SU-DHL-6 (cell line): ENCODE measurements at regions not wholly inside any gene's neighbourhood (a gene's known extent, or its start where the extent isn't known, plus 50 kb on each side); places are given as distances from the start of the nearest gene placed in this dataset.

ENCODE experiments used
- H2AFZ ChIP-seq: fragments of 200-600 bp; sonication (generic); 2 replicates; pipeline ENCODE4 v1.6.1; 2014; ENCODE audit warnings: low read depth, mild to moderate bottlenecking, moderate library complexity, mixed read lengths, antibody characterized with exemption, low read length; ENCODE audit not compliant: severe bottlenecking
- H3F3A ChIP-seq: fragments of 200-600 bp; shearing (Covaris generic); 2 replicates; pipeline ENCODE4 v1.6.0; 2016; ENCODE audit warnings: antibody characterized with exemption, mild to moderate bottlenecking; ENCODE audit not compliant: insufficient read depth
- H3K27ac ChIP-seq: fragments of 200-600 bp; sonication (generic); 2 replicates; pipeline ENCODE4 v1.5.1; 2016; ENCODE audit warnings: low read depth, mild to moderate bottlenecking, low read length, moderate library complexity, mixed read lengths
- H3K27me3 ChIP-seq: fragments of 200-600 bp; sonication (generic), shearing (Covaris generic); 2 replicates; pipeline ENCODE4 v1.6.0; 2014; ENCODE audit warnings: mild to moderate bottlenecking, low read length
- H3K36me3 ChIP-seq: fragments of 200-600 bp; sonication (generic); 2 replicates; pipeline ENCODE4 v1.6.1; 2014; ENCODE audit warnings: mild to moderate bottlenecking, low read length, mixed read lengths
- H3K4me2 ChIP-seq: fragments of 300-600, 200-600 bp; shearing (Covaris generic), sonication (generic); 2 replicates; pipeline ENCODE4 v1.6.0; 2014; ENCODE audit warnings: low read length, low read depth, mild to moderate bottlenecking; ENCODE audit not compliant: poor library complexity, severe bottlenecking
- H3K4me3 ChIP-seq: fragments of 200-600 bp; sonication (generic); 2 replicates; pipeline ENCODE4 v1.5.1; 2014; ENCODE audit warnings: antibody characterized with exemption, low read length, mild to moderate bottlenecking, mixed read lengths; ENCODE audit not compliant: insufficient read depth, poor library complexity, severe bottlenecking
- H3K79me2 ChIP-seq: fragments of 200-600 bp; sonication (generic); 2 replicates; pipeline ENCODE4 v1.6.1; 2014; ENCODE audit warnings: mild to moderate bottlenecking, low read length, moderate library complexity; ENCODE audit not compliant: insufficient read depth
- H3K9ac ChIP-seq: fragments of 200-600 bp; sonication (generic); 2 replicates; pipeline ENCODE4 v1.7.0; 2014; ENCODE audit warnings: mild to moderate bottlenecking, low read length
- H3K9me2 ChIP-seq: fragments of 200-600 bp; sonication (generic); replicated peaks from 2 replicates; pipeline ENCODE4 v1.6.1; 2014; ENCODE audit warnings: low read length; ENCODE audit not compliant: insufficient read depth
- H3K9me3 ChIP-seq: fragments of 200-600 bp; sonication (generic); 2 replicates; pipeline ENCODE4 v1.6.1; 2014; ENCODE audit warnings: low read length, mixed read lengths; ENCODE audit not compliant: insufficient read depth
- H4K20me1 ChIP-seq: fragments of 200-600 bp; sonication (generic); 2 replicates; pipeline ENCODE4 v1.6.1; 2014; ENCODE audit warnings: low read depth, mild to moderate bottlenecking, antibody characterized with exemption, low read length, moderate library complexity, mixed read lengths
- CTCF ChIP-seq: fragments of 200-600 bp; sonication (generic); IDR thresholded peaks from one replicate; pipeline ENCODE4 v1.5.1; 2017; ENCODE audit warnings: antibody characterized with exemption, mild to moderate bottlenecking, low read length, moderate library complexity; ENCODE audit not compliant: insufficient read depth, poor library complexity, severe bottlenecking
- EZH2phosphoT487 ChIP-seq: fragments of 200-600 bp; sonication (generic), shearing (Covaris generic); conservative IDR thresholded peaks from 2 replicates; pipeline ENCODE4 v1.6.1; 2018; ENCODE audit warnings: mild to moderate bottlenecking, antibody characterized with exemption, low read length, moderate library complexity, mixed read lengths

DNA sequence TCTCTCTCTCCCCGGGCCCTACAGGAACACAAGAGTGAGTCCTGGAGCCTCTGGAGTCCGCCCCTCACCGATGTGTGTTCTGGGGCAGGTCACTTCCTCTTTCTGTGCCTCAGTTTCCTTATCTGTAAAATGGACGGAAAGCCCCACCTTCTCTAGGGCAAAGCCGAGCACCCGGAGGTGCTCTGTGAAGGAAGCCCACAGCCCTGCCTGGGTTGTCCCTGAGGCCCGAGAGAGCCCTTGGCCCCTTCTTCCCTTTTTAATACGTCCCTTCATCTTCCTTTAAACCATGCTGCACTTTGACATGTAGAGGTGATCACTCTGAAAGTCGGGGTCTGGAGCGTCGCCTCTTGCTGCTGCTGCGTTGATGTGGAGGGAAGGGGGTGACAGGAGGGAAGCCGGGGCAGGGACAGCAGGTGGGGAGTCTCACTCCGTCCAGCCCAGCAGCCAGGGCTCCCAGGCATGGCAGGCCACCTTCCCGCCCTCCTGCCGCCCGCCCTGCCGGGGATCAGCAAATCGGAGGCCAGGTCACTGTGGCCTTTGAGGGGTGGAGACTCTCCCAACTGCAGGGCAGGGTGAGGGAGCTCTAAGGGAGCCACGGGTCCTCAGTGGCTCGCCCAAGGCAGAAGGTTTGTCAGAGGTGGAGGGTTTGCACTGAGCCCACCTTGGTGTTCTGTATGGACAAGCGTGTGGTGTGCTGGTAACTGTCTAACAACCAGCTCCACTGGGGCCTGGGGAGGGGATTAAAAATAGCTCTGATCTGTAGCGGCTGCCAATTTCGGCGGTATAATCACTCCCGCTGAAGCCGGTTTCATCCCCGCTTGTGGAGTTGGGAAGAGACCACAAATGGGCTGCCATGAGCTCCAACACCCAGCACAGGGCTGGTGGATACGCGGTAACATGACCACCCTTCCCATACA, 135.9 kb upstream of the ID2 start:
- Histone ChIP-seq H3K9me2 (no peaks in the 10 kb centered on the region), H3K4me2 (no peak overlapping the region), H3K4me3 (no peak overlapping the region), H3K9me3 (no peaks in the 10 kb centered on the region), H3F3A (peaks cover 3% of the 10 kb centered on the region), H3K27me3 (no peaks in the 10 kb centered on the region), H3K9ac (no peak overlapping the region), H3K27ac (peak overlapping the region; percentile 65; the same call in 1 of the 2 replicates), H3K79me2 (no peaks in the 10 kb centered on the region), H4K20me1 (no peaks in the 10 kb centered on the region), H2AFZ (no peak overlapping the region), H3K36me3 (no peaks in the 10 kb centered on the region)
- TF ChIP-seq CTCF (no peak), EZH2phosphoT487 (no peak)

DNA sequence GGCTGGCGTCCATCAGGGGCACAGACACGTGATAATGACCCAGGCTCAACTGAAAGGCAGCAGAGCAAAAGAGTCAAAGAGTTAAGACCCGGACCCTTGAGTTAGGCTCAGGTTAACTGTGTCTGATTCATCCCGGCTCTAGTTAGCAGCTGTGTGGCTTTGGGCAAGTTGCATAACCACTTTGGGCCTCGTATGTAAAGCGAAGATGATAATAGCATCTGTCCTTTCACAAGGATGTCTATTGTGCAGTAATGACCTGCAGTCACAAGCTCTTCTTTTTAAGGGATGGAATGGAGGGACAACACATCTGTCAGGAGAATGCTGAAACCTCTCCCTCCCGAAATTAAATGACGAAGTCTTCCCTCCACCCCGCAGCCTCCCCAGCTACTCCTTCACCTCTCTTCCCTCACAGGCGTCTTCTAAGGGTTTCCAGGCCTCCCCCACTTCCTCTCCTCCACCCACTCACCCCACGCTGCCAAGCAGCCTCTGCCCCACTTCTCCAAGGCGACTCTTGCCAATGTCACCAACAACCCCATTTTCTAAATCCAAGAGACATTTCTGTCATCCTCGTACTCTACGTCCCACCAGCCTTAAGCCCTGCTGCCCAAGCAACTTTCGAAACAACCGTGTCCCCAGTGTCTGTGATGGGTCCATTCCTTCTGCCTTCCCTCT, 135.1 kb upstream of the ID2 start:
- no peak overlapping the region for H3K4me2 ChIP-seq
- no peaks in the 10 kb centered on the region for H4K20me1 ChIP-seq
- H3K27me3 ChIP-seq = no peaks in the 10 kb centered on the region
- no peak overlapping the region for H2AFZ ChIP-seq
- TF ChIP-seq CTCF (no peak), EZH2phosphoT487 (no peak)
- H3K9ac ChIP-seq = no peak overlapping the region
- no peaks in the 10 kb centered on the region for H3K79me2 ChIP-seq
- no peak overlapping the region for H3K4me3 ChIP-seq
- no peaks in the 10 kb centered on the region for H3K9me3 ChIP-seq
- H3F3A ChIP-seq = no peaks in the 10 kb centered on the region; the same call in 1 of the 2 replicates
- H3K9me2 ChIP-seq = no peaks in the 10 kb centered on the region
- H3K27ac ChIP-seq = no peak overlapping the region
- no peaks in the 10 kb centered on the region for H3K36me3 ChIP-seq

DNA sequence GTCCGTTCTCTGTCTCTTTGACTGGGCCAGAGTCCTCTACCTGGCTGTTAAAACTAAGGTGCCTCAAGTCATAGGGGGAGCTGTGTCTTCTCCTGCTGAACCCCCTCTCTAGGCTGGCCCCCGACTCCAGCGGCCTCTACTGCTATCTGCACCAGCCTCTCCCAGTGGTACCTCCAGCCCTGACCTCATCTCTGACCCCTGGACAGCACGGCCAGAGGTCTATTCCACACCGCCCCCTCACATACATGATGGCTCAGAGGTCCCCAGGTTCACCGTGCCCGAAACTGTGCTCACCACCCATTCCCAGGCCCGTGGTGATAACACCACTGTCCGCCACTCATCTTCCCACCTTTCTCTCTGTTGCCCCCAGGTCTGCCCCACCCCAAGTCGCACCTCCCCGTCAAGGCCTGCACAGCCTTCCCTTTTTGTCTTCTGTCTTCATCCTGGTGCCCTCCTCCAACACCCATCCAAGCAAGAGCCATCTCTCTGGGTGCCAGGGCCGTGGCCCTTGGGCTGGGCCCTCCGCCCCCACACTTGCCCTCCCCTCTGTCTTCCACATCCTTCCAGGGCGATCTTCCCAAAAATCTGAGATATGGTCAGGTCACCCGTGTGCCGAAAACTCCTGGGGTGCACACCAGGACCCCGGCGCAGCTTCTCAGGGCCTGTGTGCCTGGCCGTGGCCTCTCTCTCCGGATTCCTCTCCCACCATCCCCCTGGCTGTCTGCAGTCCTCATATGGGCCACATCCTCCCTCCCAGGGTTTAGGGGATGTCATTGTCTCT, 134.4 kb upstream of the ID2 start:
- H3K9me2 ChIP-seq = no peaks in the 10 kb centered on the region
- H3K4me2 ChIP-seq = no peak overlapping the region
- H3K36me3 ChIP-seq = no peaks in the 10 kb centered on the region
- no peaks in the 10 kb centered on the region for H3K27me3 ChIP-seq
- H2AFZ ChIP-seq = no peak overlapping the region
- H3K9me3 ChIP-seq = no peaks in the 10 kb centered on the region
- H3K9ac ChIP-seq = no peak overlapping the region
- no peak overlapping the region for H3K27ac ChIP-seq
- H4K20me1 ChIP-seq = no peaks in the 10 kb centered on the region
- TF ChIP-seq EZH2phosphoT487 (no peak), CTCF (no peak)
- no peak overlapping the region for H3K4me3 ChIP-seq
- H3K79me2 ChIP-seq = no peaks in the 10 kb centered on the region
- peaks cover 1% of the 10 kb centered on the region for H3F3A ChIP-seq
